OCI-LY7 (cell line): ENCODE measurements at regions not wholly inside any gene's neighbourhood (a gene's known extent, or its start where the extent isn't known, plus 50 kb on each side); places are given as distances from the start of the nearest gene placed in this dataset.

Experiments used
- CTCF ChIP-seq: fragments of 200-600 bp; sonication (generic); conservative IDR thresholded peaks from 2 replicates; pipeline ENCODE4 v1.5.1; 2014; ENCODE audit warnings: mild to moderate bottlenecking, antibody characterized with exemption, low read length, moderate library complexity, mixed read lengths
- EZH2phosphoT487 ChIP-seq: fragments of 200-600 bp; sonication (generic); IDR thresholded peaks from 2 replicates; pipeline ENCODE4 v1.6.1; 2018; ENCODE audit warnings: low read depth, borderline replicate concordance, mild to moderate bottlenecking, mixed run types, antibody characterized with exemption, low read length, moderate library complexity, mixed read lengths

- TF ChIP-seq CTCF: no peak
- TF ChIP-seq EZH2phosphoT487: no peak
These were observed 230.0 kb downstream of the MAGEE1 start for GRCh38 chrX:76657499-76657898.
